GM23338 (cell line): ENCODE measurements at regions not wholly inside any gene's neighbourhood (a gene's known extent, or its start where the extent isn't known, plus 50 kb on each side); places are given as distances from the start of the nearest gene placed in this dataset.

ENCODE experiments used
- ATAC-seq: fragments of 200-7000 bp; cut with Tn5 transposase; 3 replicates; pipeline ENCODE4 v1.9.1; 2020
- DNase-seq: peaks from one replicate; pipeline ENCODE4 v3.0.0-alpha.2; 2015; ENCODE audit warnings: low spot score
- H2AFZ ChIP-seq: fragments of 200-600 bp; sonication (generic); 2 replicates; pipeline ENCODE4 v1.8.0; 2016; ENCODE audit warnings: antibody characterized with exemption, mild to moderate bottlenecking, moderate library complexity
- H3F3A ChIP-seq: fragments of 200-600 bp; sonication (generic); replicated peaks from 2 replicates; pipeline ENCODE4 v1.8.0; 2017; ENCODE audit warnings: antibody characterized with exemption, mixed run types, low read depth
- H3K27ac ChIP-seq: fragments of 200-600 bp; sonication (generic); 2 replicates; pipeline ENCODE4 v1.6.1; 2016; ENCODE audit warnings: low read depth
- H3K27me3 ChIP-seq: fragments of 200-600 bp; sonication (generic); 2 replicates; pipeline ENCODE4 v1.8.0; 2016; ENCODE audit warnings: mild to moderate bottlenecking, mixed run types, moderate library complexity; ENCODE audit not compliant: insufficient read depth
- H3K36me3 ChIP-seq: fragments of 200-600 bp; sonication (generic); 2 replicates; pipeline ENCODE4 v1.8.0; 2016; ENCODE audit warnings: mild to moderate bottlenecking; ENCODE audit not compliant: insufficient read depth
- H3K4me1 ChIP-seq: fragments of 200-600 bp; sonication (generic); 2 replicates; pipeline ENCODE4 v1.8.0; 2016; ENCODE audit warnings: mild to moderate bottlenecking, moderate library complexity; ENCODE audit not compliant: insufficient read depth
- H3K4me2 ChIP-seq: fragments of 200-600 bp; sonication (generic); 2 replicates; pipeline ENCODE4 v1.7.1; 2017; ENCODE audit warnings: mixed run types
- H3K4me3 ChIP-seq: fragments of 200-600 bp; sonication (generic); 2 replicates; pipeline ENCODE4 v1.6.1; 2016; ENCODE audit warnings: mixed run types
- H3K79me2 ChIP-seq: fragments of 200-600 bp; sonication (generic); replicated peaks from 2 replicates; pipeline ENCODE4 v1.8.0; 2017; ENCODE audit warnings: mild to moderate bottlenecking; ENCODE audit not compliant: insufficient read depth
- H3K9me2 ChIP-seq: fragments of 200-600 bp; sonication (generic); 2 replicates; pipeline ENCODE4 v1.8.0; 2017; ENCODE audit not compliant: insufficient read depth
- H4K20me1 ChIP-seq: fragments of 200-600 bp; sonication (generic); replicated peaks from 2 replicates; pipeline ENCODE4 v1.8.0; 2017; ENCODE audit warnings: mild to moderate bottlenecking; ENCODE audit not compliant: insufficient read depth
- H3K27ac Mint-ChIP-seq: 2 replicates; pipeline ENCODE4 v1.8.0; 2020; ENCODE audit warnings: inconsistent platforms, mild to moderate bottlenecking, moderate library complexity, mixed read lengths
- H3K27me3 Mint-ChIP-seq: 3 replicates; pipeline ENCODE4 v1.8.0; 2022; ENCODE audit warnings: low read depth, mild to moderate bottlenecking, moderate library complexity, mixed read lengths, inconsistent platforms; ENCODE audit not compliant: insufficient read depth, poor library complexity
- H3K36me3 Mint-ChIP-seq: 3 replicates; pipeline ENCODE4 v1.8.0; 2021; ENCODE audit warnings: low read depth, mild to moderate bottlenecking, inconsistent platforms, moderate library complexity, mixed read lengths
- H3K4me1 Mint-ChIP-seq: 3 replicates; pipeline ENCODE4 v1.8.0; 2020; ENCODE audit warnings: mild to moderate bottlenecking, inconsistent platforms, mixed read lengths
- H3K4me3 Mint-ChIP-seq: 3 replicates; pipeline ENCODE4 v1.8.0; 2021; ENCODE audit warnings: moderate library complexity, mild to moderate bottlenecking, inconsistent platforms, mixed read lengths
- H3K9me3 Mint-ChIP-seq: 3 replicates; pipeline ENCODE4 v1.8.0; 2020; ENCODE audit warnings: moderate library complexity, mild to moderate bottlenecking, inconsistent platforms, mixed read lengths
- CREB1 ChIP-seq: fragments of 250-450 bp; sonication (Bioruptor Pico); IDR thresholded peaks from 2 replicates; pipeline ENCODE4 v1.5.0; 2020; ENCODE audit warnings: low read depth, mild to moderate bottlenecking, moderate library complexity
- EZH2 ChIP-seq: fragments of 200-600 bp; sonication (generic); IDR thresholded peaks from one replicate; pipeline ENCODE4 v1.8.0; 2017; ENCODE audit warnings: antibody characterized with exemption, mild to moderate bottlenecking, low read depth; ENCODE audit not compliant: unreplicated experiment
- EZH2phosphoT487 ChIP-seq: fragments of 200-600 bp; sonication (generic); IDR thresholded peaks from one replicate; pipeline ENCODE4 v1.8.1; 2018; ENCODE audit warnings: antibody characterized with exemption; ENCODE audit not compliant: unreplicated experiment
- JUNB ChIP-seq: IDR thresholded peaks from one replicate; pipeline ENCODE4 v1.6.1; 2016; ENCODE audit warnings: antibody characterized with exemption; ENCODE audit not compliant: unreplicated experiment
- NANOG ChIP-seq: IDR thresholded peaks from 2 replicates; pipeline ENCODE4 v1.6.1; 2016; ENCODE audit warnings: antibody characterized with exemption, borderline replicate concordance
- REST ChIP-seq: IDR thresholded peaks from one replicate; pipeline ENCODE4 v1.6.1; 2018; ENCODE audit warnings: antibody characterized with exemption; ENCODE audit not compliant: unreplicated experiment
- STAT1 ChIP-seq: IDR thresholded peaks from one replicate; pipeline ENCODE4 v1.6.1; 2016; ENCODE audit warnings: antibody characterized with exemption; ENCODE audit not compliant: unreplicated experiment
- ZNF114 ChIP-seq: fragments of 250-450 bp; sonication (Bioruptor Pico); IDR thresholded peaks from 2 replicates; pipeline ENCODE4 v1.5.0; 2020; ENCODE audit warnings: mild to moderate bottlenecking, moderate library complexity
- ZNF331 ChIP-seq: fragments of 250-450 bp; sonication (Bioruptor Pico); IDR thresholded peaks from 2 replicates; pipeline ENCODE4 v1.5.0; 2020; ENCODE audit warnings: low read depth, mild to moderate bottlenecking, moderate library complexity
- TF ChIP-seq, protein P1 (sequence below), 2 experiments: fragments of 200-600 bp in 1 of 2; sonication (generic) in 1 of 2; conservative IDR thresholded peaks; 2 replicates each; pipeline versions ENCODE4 v1.5.1 to v1.6.1; 2016 to 2017; ENCODE audit warnings: antibody characterized with exemption in 2 of 2, low read depth in 2 of 2, mild to moderate bottlenecking in 2 of 2, moderate library complexity in 1 of 2

DNA sequence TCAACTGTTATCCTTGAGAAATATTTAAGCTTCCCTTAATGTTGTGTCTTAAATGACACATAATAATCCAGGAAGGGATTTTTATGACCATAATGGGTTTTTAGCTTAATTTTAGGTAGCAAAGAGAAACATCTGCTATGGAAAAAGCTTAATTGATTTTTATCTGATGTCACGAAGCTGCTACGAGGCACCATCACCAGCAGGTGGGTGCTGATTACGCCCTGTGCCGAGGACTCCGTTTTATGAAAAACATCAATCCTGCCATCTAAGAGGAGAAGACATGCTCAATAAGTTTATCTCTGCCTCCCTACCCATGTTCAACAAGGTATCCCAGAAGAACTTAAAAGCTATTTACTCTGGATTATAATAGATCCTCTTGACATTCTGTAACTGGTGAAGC lies 280.6 kb upstream of the ZFP42 start:
- H3K79me2 ChIP-seq, result no peaks in the 10 kb centered on the region
- Mint-ChIP-seq H3K27me3 (no peaks in the 10 kb centered on the region), H3K9me3 (no peaks in the 10 kb centered on the region), H3K36me3 (no peaks in the 10 kb centered on the region), H3K27ac (no peak overlapping the region), H3K4me1 (peaks cover 2% of the 10 kb centered on the region; the same call in 1 of the 3 replicates), H3K4me3 (no peak overlapping the region)
- no peak for TF ChIP-seq ZNF331 (CRISPR knock-in tag)
- TF ChIP-seq, protein P1, sequence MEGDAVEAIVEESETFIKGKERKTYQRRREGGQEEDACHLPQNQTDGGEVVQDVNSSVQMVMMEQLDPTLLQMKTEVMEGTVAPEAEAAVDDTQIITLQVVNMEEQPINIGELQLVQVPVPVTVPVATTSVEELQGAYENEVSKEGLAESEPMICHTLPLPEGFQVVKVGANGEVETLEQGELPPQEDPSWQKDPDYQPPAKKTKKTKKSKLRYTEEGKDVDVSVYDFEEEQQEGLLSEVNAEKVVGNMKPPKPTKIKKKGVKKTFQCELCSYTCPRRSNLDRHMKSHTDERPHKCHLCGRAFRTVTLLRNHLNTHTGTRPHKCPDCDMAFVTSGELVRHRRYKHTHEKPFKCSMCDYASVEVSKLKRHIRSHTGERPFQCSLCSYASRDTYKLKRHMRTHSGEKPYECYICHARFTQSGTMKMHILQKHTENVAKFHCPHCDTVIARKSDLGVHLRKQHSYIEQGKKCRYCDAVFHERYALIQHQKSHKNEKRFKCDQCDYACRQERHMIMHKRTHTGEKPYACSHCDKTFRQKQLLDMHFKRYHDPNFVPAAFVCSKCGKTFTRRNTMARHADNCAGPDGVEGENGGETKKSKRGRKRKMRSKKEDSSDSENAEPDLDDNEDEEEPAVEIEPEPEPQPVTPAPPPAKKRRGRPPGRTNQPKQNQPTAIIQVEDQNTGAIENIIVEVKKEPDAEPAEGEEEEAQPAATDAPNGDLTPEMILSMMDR (conservative IDR thresholded peaks at IDR 0.05; ENCODE audit: low read depth in 2 of 2), result peak; percentile 20 to 41; a peak in 3 of 4 replicates
- H3F3A ChIP-seq, result no peaks in the 10 kb centered on the region
- no peak overlapping the region for H3K27ac ChIP-seq
- no peaks in the 10 kb centered on the region for H4K20me1 ChIP-seq
- no peaks in the 10 kb centered on the region for H3K27me3 ChIP-seq
- H3K4me2 ChIP-seq, result no peak overlapping the region
- H3K4me1 ChIP-seq, result no peaks in the 10 kb centered on the region
- H3K36me3 ChIP-seq, result no peaks in the 10 kb centered on the region
- no peak overlapping the region for H3K4me3 ChIP-seq
- no peaks in the 10 kb centered on the region for H3K9me2 ChIP-seq
- ATAC-seq, result no peak
- peak; percentile 3 for DNase-seq
- no peak overlapping the region for H2AFZ ChIP-seq

DNA sequence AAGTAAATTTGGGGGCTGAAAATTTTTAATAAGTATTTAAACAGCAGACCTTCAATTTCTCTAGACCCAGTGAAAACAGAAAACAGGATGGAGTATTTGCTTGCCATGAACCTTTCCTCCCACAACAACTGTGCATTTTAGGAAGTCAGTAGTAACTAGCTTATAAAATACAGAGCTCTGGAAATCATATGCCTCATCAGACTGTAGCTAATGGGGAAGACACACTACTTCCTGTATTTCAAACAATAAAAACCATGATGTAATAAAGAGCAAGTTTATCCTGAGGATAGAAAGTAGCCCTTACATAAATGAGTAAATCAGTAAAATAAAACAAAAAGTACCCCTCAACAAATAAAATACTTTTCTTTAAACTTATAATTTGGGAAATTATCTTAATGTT lies 280.1 kb upstream of the ZFP42 start:
- no peak overlapping the region for H2AFZ ChIP-seq

GRCh38 chr4:187724456-187724855 lies 271.1 kb upstream of the ZFP42 start:
- Mint-ChIP-seq H3K9me3 (peaks cover 2% of the 10 kb centered on the region; the same call in 1 of the 3 replicates), H3K27ac (no peak overlapping the region), H3K4me3 (no peak overlapping the region), H3K4me1 (no peaks in the 10 kb centered on the region), H3K27me3 (no peaks in the 10 kb centered on the region), H3K36me3 (no peaks in the 10 kb centered on the region; the same call in 2 of the 3 replicates)
- H3K36me3 ChIP-seq, result no peaks in the 10 kb centered on the region
- no peaks in the 10 kb centered on the region for H3K79me2 ChIP-seq
- no peak overlapping the region for H3K4me3 ChIP-seq
- ATAC-seq (no peak), DNase-seq (no peak)
- no peaks in the 10 kb centered on the region for H4K20me1 ChIP-seq
- no peaks in the 10 kb centered on the region for H3K9me2 ChIP-seq
- no peak overlapping the region for H3K4me2 ChIP-seq
- H2AFZ ChIP-seq, result no peak overlapping the region
- no peaks in the 10 kb centered on the region for H3K27me3 ChIP-seq
- no peaks in the 10 kb centered on the region for H3F3A ChIP-seq
- H3K27ac ChIP-seq, result no peak overlapping the region
- no peaks in the 10 kb centered on the region for H3K4me1 ChIP-seq
- TF ChIP-seq NANOG (no peak), EZH2phosphoT487 (no peak), JUNB (no peak), ZNF114 (CRISPR knock-in tag) (no peak), CREB1 (CRISPR knock-in tag) (no peak), STAT1 (no peak), EZH2 (no peak), ZNF331 (CRISPR knock-in tag) (no peak), REST (no peak)

More for the DNA sequence above, 280.1 kb upstream of the ZFP42 start:
- H3K4me2 ChIP-seq, result no peak overlapping the region
- no peaks in the 10 kb centered on the region for H3K9me2 ChIP-seq
- H3K36me3 ChIP-seq, result no peaks in the 10 kb centered on the region
- no peaks in the 10 kb centered on the region for H3K4me1 ChIP-seq
- no peaks in the 10 kb centered on the region for H3K27me3 ChIP-seq
- no peak overlapping the region for H3K4me3 ChIP-seq
- Mint-ChIP-seq H3K4me1 (peaks cover 2% of the 10 kb centered on the region; the same call in 1 of the 3 replicates), H3K9me3 (no peaks in the 10 kb centered on the region), H3K27ac (no peak overlapping the region), H3K36me3 (no peaks in the 10 kb centered on the region), H3K4me3 (no peak overlapping the region), H3K27me3 (no peaks in the 10 kb centered on the region)
- ATAC-seq, result no peak
- no peak for DNase-seq
- TF ChIP-seq STAT1, result no peak
- H3K79me2 ChIP-seq, result no peaks in the 10 kb centered on the region
- no peak overlapping the region for H3K27ac ChIP-seq
- no peaks in the 10 kb centered on the region for H3F3A ChIP-seq
- no peaks in the 10 kb centered on the region for H4K20me1 ChIP-seq
